Pancreas (tissue), 10 donors: ENCODE measurements at regions not wholly inside any gene's neighbourhood (a gene's known extent, or its start where the extent isn't known, plus 50 kb on each side); places are given as distances from the start of the nearest gene placed in this dataset.
A peak's percentile ranks its signal among the peaks of the same experiment; 100 is the strongest.

ENCODE experiments used
- ATAC-seq, 4 donors: fragments of 200-7000 bp; cut with Tn5 transposase; one replicate each; pipeline versions ENCODE4 v1.8.0 to v1.9.1; 2020; ENCODE audit warnings: mild to moderate bottlenecking in 4 of 4, moderate library complexity in 4 of 4
- DNase-seq, 6 donors: peaks; one replicate each; pipeline ENCODE4 v3.0.0-alpha.2; 2020
- FAIRE-seq: peaks from 2 replicates; lab custom pipeline; 2012; peaks lifted over from hg19 to GRCh38; lab: Jason Lieb, UNC
- H3K27ac ChIP-seq, 4 donors: fragments of 200-600 bp; sonication (generic); 1 replicate in 3 of 4; 2 replicates in 1 of 4; pipeline versions ENCODE4 v1.5.0 to v1.8.0; 2020
- H3K27me3 ChIP-seq, 4 donors: fragments of 200-600 bp; one replicate each; pipeline ENCODE4 v1.8.0; 2021
- H3K36me3 ChIP-seq, 3 donors: fragments of 200-600 bp; sonication (generic) in 1 of 3; one replicate each; pipeline versions ENCODE4 v1.5.0 to v1.8.0; 2020 to 2021
- H3K4me1 ChIP-seq, 3 donors: fragments of 200-600 bp; one replicate each; pipeline ENCODE4 v1.8.0; 2021
- H3K4me3 ChIP-seq, 4 donors: fragments of 200-600 bp; sonication (generic) in 2 of 4; one replicate each; pipeline versions ENCODE4 v1.5.0 to v1.8.0; 2020 to 2021
- H3K9me3 ChIP-seq, 4 donors: fragments of 200-600 bp; one replicate each; pipeline ENCODE4 v1.8.0; 2021
- WGBS, 2 donors: extraction: QIAGEN DNeasy Blood & Tissue Kit; methylation state at CpG; one replicate each; pipeline ENCODE4 v1.1.7; 2013; 5-methylcytosine and 5-hydroxymethylcytosine counted together
- intact Hi-C, 3 donors: fragments of 100-400 bp; cut with DNase I; formaldehyde crosslinking; loops; one replicate each; pipeline versions ENCODE4 v1.11.1 to v1.14.2; 2022
- TF ChIP-seq, protein P1 (sequence below), 4 donors: fragments of 200-600 bp; sonication (generic) in 3 of 4; IDR thresholded peaks; one replicate each; pipeline versions ENCODE4 v1.5.0 to v1.8.0; 2021; ENCODE audit warnings: antibody characterized with exemption in 4 of 4
- donor health status: healthy with polysubstance abuse.
- donor health status: DM: no; HTN: no; CAD: no; lungs with moderate emphysema.
- donor health status: DM: no; HTN: no; CAD: no.
- donor health status: control.
- donor health status: control.
- donor health status: Bipolar disorder and iron deficiency.
- donor health status: DM: yes; HTN: yes; CAD: no.
- donor health status: DM: no; HTN: no; CAD: no.
- donor health status: DM: no; HTN: no; CAD: no.
- donor health status: DM: yes; HTN: yes; CAD: no.

DNA sequence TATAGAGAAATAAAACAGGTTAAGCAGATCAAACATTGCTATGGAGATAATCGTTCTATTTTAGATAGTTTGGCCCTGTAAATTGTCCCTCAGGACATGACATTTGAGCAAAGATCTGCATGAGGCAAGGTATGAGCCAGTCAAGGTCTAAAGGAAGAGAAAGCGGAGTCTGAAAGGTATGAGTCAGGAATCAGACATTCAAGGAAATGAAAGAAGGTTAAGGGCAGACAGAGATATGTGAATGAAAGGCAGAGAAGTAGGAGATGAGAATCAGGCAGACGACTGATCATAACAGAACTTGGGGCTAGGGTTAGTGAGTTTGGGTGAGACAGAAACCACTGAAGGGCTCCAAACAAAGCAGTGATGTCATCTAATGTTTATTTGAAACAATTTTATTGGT, 775.8 kb downstream of the MAFB start:
- 42 to 48% methylated on average over 3 of the region's 3 CpGs for WGBS, 2 donors
- intact Hi-C loops = no loop called here
- TF ChIP-seq, protein P1, sequence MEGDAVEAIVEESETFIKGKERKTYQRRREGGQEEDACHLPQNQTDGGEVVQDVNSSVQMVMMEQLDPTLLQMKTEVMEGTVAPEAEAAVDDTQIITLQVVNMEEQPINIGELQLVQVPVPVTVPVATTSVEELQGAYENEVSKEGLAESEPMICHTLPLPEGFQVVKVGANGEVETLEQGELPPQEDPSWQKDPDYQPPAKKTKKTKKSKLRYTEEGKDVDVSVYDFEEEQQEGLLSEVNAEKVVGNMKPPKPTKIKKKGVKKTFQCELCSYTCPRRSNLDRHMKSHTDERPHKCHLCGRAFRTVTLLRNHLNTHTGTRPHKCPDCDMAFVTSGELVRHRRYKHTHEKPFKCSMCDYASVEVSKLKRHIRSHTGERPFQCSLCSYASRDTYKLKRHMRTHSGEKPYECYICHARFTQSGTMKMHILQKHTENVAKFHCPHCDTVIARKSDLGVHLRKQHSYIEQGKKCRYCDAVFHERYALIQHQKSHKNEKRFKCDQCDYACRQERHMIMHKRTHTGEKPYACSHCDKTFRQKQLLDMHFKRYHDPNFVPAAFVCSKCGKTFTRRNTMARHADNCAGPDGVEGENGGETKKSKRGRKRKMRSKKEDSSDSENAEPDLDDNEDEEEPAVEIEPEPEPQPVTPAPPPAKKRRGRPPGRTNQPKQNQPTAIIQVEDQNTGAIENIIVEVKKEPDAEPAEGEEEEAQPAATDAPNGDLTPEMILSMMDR (IDR thresholded peaks at IDR 0.05) = no peak
- Histone ChIP-seq H3K4me3 (no peak overlapping the region), H3K36me3 (no peaks in the 10 kb centered on the region), H3K27me3 (no peaks in the 10 kb centered on the region), H3K27ac (no peak overlapping the region), H3K9me3 (no peaks in the 10 kb centered on the region), H3K4me1 (no peaks in the 10 kb centered on the region)
- ATAC-seq (no peak), FAIRE-seq (no peak), DNase-seq (no peak)

DNA sequence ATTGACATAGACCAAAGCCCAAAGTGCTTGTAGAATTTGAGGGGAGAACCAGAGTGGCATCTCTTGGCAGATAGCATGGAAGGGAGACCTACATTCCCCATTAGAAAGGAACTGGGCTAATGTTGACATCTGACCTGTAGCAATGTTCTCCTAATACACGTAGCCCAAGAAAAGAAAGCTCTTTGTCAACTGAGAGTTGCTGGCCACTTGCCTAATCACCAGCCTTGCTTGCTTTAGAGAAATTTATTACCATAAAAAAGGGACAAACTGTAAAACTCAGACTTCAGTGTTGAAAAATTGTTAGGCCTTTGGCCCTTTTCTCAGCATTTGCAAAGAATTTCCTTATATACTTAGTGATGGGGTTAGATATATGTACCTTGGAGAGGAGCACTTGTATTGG, 777.5 kb downstream of the MAFB start:
- Histone ChIP-seq H3K4me3 (no peak overlapping the region), H3K4me1 (no peaks in the 10 kb centered on the region), H3K36me3 (no peaks in the 10 kb centered on the region), H3K27ac (no peak overlapping the region), H3K27me3 (no peaks in the 10 kb centered on the region), H3K9me3 (no peaks in the 10 kb centered on the region)
- FAIRE-seq (no peak), DNase-seq (no peak), ATAC-seq (no peak)
- intact Hi-C loops = no loop called here
- TF ChIP-seq, protein P1 (IDR thresholded peaks at IDR 0.05) = no peak
- WGBS, 2 donors = 35 to 41% methylated on average over 1 of the region's 1 CpG

DNA sequence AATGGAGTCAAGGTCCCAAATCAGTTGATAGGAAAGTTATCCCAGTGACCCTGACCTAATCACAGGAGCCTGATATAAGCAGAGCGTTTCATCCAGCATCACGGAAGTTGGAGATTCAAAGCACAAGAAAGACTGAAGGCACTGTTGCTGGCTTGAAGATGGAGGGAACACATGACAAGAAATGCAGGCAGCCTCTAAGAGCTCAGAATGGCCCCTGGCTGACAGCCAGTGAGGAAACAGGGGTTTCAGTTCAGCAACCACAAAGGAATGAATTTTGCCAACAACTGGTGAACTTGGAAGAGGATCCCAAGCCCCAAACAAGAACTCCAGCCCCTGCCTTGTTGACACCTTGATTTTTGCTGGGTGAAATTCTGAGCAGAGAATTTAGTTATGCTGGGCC, 778.5 kb downstream of the MAFB start:
- WGBS, 2 donors = 33 to 40% methylated on average over 2 of the region's 2 CpGs
- DNase-seq = no peak
- H3K27ac ChIP-seq = no peak overlapping the region
- ATAC-seq = peak in 1 of 4 donors; percentile 44
- TF ChIP-seq, protein P1 (IDR thresholded peaks at IDR 0.05) = no peak
- no peaks in the 10 kb centered on the region for H3K4me1 ChIP-seq
- no peak overlapping the region for H3K4me3 ChIP-seq
- no peak for FAIRE-seq
- no peaks in the 10 kb centered on the region for H3K9me3 ChIP-seq
- intact Hi-C loops = no loop called here
- no peaks in the 10 kb centered on the region for H3K27me3 ChIP-seq
- H3K36me3 ChIP-seq = no peaks in the 10 kb centered on the region

DNA sequence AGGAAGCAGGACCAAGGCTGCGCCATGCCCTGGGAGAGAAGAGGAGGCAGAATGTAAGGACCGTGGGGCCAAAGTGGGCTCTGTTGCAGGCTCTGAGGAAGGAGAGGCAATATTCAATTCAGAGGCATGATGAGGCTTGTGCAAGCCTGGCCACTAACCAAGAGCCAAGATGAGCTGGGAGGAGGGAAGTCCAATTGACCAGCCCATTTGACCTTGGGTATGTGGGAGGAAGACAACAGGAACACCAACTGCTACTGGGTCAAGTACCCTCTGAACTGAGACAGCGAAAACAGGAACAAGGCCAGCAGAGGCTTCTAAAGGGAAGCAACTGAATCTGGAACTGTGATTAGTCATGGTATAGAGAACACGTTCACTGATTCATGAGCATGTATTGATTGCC, 779.6 kb downstream of the MAFB start:
- Histone ChIP-seq H3K4me3 (no peak overlapping the region), H3K36me3 (no peaks in the 10 kb centered on the region), H3K4me1 (no peaks in the 10 kb centered on the region), H3K27me3 (no peaks in the 10 kb centered on the region), H3K27ac (no peak overlapping the region), H3K9me3 (no peaks in the 10 kb centered on the region)
- WGBS, 2 donors = 73 to 75% methylated on average over 4 of the region's 4 CpGs
- DNase-seq (peak in 1 of 6 donors; percentile 38), ATAC-seq (peak in 3 of 4 donors; percentile 30 to 81 (median 69)), FAIRE-seq (no peak)
- intact Hi-C loops = no loop called here
- TF ChIP-seq, protein P1 (IDR thresholded peaks at IDR 0.05) = no peak

DNA sequence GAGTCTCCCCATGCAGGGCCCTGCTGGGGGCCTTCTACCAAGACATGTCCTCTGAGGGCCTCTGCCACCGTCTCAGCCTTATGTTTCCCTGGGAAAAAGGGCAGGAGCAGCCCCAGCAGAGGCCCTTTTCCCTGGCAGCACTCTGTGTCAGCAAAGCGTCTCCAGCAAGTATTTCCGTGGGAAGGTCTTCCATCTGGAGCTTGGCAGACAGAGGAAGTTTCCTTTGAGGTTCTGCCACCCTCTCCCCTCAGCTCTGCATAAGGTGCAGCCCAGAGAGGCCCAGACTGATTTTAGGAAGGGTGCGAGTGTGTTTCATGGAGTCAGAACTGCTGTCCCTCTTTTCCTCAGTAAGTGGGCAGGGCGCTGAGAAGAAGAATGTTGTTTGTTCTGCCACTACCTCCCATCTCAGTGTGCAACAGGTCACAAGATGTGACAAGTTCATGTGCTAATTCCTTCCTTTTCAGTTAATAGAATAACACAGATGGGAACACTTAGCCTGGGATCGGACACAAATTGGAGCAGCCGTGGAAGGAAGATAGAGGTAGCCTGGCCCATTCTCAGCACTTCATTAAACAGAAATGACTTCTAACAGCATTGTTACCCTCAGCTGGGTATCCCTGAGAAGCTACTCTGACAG, 784.4 kb downstream of the MAFB start:
- ATAC-seq (no peak), DNase-seq (no peak), FAIRE-seq (no peak)
- Histone ChIP-seq H3K4me3 (no peak overlapping the region), H3K27ac (no peak overlapping the region), H3K27me3 (no peaks in the 10 kb centered on the region), H3K4me1 (no peaks in the 10 kb centered on the region), H3K9me3 (no peaks in the 10 kb centered on the region), H3K36me3 (no peaks in the 10 kb centered on the region)
- TF ChIP-seq, protein P1 (IDR thresholded peaks at IDR 0.05) = no peak
- WGBS, 2 donors = 73 to 77% methylated on average over 7 of the region's 7 CpGs
- intact Hi-C loops = no loop called here
